ENCODE measurements at regions not wholly inside any gene's neighbourhood (a gene's known extent, or its start where the extent isn't known, plus 50 kb on each side); places are given as distances from the start of the nearest gene placed in this dataset.

DNA sequence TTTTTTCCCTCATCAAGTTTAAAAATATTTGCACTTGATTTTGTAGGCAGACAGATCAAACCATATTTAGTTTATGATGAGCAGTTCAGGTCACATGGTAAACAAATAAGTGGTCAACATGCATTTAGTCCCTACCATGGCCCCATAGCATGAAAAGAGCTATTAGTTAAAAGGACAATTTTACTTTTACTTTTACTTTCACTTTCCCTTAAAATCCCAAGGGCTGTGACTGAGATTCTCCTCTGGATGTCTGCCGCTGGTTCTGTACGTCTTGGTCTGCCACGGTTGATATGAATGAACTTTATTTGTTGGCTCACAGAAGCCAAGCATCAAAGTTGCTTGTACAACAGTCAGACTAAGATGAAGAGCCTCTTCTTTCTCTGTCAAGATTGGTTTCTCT lies 626.2 kb upstream of the CDH7 start:
- DNase-seq: no peak

DNA sequence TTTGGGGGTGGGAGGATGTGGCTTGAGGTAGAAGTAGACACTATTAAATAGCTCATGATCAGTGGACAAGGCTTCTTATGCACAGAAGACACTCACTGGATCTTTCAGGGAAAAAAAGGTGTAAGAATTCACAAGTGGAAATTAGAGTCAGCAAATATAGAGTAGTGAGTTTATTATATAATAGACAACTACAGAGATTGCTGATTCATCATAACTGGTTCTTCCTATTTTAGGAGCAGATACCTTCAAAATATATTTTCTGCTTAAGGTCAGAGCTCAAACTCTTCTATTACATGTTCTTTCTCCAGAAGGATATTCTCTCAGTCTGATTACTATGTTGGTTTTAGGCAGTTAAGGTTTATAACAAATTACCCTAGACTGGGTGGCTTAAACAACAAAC lies 646.9 kb upstream of the CDH7 start:
- DNase-seq: no peak

DNA sequence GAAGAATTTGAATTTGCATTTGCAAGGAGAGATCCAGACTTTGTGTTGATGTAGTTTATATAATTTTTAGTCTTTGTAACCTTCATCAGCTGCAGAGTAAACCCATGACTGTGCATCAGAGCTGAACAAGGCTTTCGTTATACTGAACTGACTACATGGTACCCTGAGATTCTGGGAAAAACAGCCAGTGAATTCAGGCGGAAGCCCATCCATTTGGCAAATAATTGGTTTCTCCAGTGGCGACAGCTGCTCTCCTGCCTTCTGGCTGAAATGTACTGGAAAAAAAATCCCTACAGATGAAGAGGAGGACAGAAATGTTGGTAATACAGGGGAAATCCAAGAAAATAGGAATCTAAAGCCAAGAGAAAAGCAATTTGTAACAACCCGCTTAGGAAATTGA lies 657.5 kb upstream of the CDH7 start:
- no peak for DNase-seq

DNA sequence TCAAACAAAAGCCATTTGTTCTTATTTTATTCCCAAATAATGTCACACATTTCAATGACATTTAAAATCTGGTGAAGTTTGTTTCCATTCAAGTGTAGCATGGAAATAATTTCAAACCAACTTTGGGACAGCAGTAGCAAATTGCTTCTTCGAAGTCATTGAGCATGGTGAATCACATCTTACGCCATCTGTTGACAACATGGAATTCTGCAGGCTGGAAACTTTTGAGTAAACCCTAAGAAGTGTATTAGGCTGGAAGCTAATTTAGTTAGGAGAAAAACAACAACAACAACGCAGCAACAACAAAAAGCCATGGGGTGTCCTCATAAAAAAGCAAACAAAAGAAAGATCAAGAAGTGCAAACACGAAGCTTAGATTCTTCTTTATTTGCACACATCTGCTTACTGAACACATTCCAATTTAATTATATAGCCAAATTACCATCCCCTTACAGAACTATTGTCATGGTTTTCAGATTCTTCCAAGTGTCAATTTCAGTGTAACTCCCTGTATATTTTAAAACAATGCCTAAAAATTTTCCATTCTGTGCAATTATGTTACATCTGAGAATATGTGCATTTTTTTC lies 659.0 kb upstream of the CDH7 start:
- no peak for DNase-seq

DNA sequence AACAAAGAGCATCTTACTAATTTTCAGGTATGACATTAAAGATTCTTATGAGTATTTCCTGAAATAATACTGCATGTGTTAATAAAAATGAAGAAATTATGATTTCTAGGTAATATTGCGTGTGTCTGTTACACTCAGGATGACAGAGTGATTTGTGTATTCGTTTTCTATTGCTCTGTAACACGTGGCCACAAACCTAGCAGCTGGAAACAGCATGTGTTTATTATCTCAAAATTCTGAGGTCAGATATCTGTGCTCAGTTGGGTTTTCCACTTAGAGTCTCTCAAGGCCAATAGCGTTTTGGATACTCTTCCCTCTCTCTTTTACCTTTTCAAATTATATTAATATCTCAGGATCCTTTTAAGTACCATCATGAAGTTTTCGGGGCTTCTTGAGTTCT lies 667.9 kb upstream of the CDH7 start:
- DNase-seq: no peak

DNA sequence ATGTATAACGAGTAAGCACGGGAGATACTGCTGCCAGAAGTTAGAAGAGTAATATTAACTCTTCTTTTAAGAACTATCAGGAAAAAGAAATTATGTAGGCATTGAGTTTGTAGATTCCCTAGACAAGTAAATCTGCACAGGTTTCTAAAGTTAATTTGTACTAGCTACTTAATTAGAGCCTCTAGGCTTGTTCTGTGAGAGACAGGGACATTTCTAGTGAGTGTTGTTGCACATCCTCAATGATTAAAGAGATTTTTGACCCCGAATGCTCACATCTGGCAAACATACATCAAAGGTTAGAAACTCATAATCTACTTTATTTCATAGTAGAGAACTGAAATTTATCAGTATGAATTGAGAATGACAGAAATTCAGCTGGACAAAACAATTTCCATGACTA lies 669.0 kb upstream of the CDH7 start:
- no peak for DNase-seq

DNA sequence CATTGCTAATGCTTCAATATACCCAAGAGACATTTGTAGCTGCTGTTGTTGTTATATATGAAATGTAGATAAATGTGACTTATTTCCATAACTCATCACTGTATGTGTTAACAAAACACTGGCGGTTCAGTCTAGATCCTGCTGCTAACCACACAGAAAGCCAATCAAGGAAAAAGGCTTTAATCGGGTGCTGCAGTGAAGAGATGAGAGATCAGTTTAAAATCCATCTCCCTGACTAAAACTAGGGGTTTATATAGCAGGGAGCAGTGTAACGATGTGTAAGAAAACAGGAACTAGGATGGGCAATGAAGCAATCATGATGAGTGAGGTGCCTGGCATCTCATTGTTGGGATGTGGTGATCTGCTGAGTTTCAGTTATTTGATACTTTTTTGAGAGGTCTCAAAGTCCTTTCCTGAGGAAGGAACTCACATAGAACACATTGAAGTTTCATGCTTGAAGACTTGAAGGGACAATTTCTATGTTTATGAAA lies 677.7 kb upstream of the CDH7 start:
- no peak for DNase-seq

DNA sequence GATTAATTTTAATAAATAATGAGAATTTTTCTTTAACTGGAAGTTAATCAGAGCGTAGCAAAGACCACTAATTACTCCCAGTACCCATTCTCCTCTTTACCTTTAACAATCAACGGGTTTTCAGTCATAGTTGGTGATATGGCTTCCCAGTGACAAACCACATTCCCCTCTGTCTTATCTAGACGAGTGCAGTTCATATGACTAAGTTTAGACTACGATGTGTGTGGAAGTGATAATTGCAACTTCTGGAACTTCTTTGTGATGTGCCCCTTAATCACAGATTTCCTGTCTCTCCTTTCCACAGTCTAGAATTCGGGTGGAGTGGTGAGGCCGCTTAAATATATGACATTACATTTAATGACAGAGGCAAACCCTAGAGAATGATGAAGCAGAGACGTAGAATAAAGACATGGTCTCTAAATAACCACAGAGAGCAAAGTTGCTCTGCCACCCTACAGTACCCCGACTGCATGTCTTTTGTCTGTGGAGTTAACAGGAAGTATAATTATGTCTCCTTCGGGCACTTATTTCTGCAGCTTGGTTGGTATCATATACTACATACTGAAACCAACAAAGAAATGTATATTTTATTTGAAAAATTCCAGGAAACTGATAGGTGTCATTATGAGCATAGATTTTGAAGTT lies 693.3 kb upstream of the CDH7 start:
- DNase-seq: no peak

DNA sequence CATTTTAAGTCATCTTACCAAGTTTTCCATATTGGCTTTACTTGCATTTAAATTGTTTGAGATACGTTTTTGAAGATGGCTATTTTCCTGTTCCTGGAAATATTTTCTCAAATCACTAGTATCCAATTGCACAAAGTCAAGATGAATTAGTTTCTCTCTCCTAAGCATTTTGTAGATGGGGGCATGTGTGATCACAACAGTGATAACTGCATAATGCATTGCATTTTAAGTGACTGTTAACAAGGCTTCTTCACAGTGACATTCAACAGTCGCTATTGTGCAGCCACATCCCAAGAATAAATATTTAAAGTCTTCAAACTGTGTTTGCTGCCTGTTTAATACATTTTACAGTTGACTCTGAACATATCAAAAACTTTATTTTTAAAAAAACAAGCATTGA lies 694.2 kb upstream of the CDH7 start:
- DNase-seq: no peak

DNA sequence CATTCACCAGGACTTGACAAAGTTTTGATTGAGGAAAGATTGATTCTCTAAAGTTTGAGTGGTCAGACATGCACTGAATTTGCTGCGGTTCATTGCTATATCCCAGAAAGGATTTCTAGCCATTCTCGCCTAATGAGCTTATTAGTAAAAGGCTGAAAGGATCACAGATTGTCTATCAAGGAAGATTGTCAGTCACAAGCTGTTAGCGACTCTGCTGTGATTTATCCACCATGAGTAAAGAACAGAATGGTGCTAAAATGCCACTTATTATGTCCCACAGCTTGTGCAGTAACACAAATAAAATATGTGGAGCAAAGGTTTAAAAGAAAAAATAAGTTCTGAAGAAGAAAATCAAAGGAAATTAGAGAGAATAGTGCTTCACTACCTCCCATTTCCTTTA lies 701.2 kb upstream of the CDH7 start:
- DNase-seq: no peak

DNA sequence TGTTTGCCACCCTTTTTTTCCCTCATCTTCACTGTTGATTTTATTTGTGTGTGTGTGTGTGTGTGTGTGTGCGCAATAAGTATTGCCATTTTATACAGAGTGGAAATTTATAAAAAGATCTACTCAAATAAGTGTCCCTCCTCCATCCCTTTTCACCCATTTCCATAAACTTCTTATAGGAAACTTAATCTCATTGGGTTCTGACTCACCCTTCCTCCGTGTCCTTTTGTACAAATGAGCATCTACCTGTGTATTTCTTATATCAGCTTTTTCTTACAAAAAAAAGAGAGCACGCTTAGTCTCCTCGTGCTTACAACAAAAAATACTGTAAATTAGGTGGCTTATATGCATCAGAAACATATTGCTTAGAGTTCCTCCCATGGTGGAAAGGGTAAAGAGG lies 711.2 kb upstream of the CDH7 start:
- no peak for DNase-seq

DNA sequence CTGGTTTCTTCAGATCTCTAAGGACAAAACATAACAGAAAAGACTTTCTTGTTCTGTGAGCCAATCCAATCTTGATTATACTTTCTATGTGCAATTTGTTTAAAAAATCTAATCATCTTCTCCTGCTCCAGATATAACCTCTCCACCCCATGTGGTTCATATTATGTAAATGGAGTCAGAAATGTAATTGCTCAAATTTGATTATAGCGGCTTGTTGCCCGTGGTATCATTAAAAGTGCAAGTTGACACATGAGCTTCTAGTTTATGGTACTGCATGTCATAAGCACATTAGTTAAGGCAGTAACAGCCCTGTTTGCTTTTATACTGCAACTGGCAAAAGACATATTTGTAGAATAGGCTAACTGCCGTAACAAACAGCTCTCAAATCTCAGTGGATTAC lies 715.1 kb upstream of the CDH7 start:
- DNase-seq: no peak

DNA sequence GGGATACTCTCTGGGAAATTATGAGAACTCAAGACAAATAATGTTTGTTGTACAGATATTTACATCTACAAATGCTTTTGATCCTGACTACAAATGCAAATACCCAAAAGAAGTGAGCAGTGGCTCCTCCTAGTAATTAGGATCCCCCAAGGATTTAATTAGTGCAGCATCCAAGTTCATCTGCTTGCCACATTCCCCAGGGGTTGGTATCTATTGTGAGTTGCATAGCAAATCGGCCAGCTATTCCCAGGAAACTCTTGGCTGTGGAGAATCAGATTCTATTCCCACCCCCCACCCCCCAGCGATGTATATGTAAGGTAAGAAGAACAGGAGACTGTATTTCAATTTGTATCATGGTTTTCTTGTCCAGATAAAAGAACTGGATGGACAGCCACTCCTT lies 725.1 kb upstream of the CDH7 start:
- no peak for DNase-seq

DNA sequence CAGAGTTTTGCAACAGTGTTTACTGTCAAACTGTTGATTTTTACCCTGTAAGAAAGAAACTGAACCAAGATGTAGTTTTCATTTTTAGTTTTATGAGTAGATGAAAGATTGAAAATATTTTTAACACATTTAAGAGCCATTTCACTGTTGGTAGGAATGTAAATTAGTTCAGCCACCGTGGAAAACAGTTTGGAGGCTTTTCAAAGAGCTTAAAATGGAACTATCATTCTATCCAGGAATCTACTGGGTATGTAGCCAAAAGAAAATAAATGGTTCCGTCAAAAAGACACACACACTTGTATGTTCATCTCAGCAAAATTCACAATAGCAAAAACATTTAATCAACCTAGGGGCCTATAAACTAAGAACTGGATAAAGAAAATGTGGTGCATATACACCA lies 729.8 kb upstream of the CDH7 start:
- no peak for DNase-seq

DNA sequence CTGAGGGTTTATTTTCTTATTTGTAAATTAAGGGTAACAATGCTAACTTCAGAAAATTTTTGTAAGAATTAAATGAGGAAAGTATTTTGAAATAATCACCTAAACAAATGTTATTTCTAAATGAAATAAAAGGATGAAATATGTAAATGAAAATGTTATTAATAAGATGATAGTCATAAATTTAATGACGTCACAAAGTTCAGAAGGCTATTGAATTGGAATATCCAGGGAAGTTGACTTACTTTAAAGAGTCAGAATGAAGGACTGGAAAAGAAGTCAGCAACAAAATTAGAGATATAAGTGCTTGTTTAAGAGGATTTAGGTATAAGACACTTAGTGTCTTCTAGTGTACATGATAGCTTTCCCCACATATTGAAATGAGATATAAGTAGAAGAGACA lies 732.6 kb upstream of the CDH7 start:
- no peak for DNase-seq

DNA sequence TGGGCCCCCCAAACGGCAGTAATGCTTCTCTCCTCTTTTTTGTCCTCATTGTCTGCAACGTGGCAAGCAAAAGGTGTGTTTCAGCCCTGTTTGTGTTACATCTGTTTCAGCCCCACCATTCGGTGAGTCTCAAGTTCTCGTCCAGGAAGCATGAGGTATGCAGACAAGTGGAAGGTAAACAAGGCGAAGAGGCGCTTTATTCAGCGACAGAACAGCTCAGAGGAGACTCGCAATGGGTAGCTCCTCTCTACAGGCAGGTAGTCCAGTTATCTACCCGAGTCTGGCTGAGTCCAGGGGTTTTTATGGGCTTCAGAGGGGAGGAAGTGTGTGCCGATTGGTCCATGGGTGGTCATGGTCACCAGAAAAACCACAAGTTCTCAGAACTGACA lies 733.4 kb upstream of the CDH7 start:
- no peak for DNase-seq

DNA sequence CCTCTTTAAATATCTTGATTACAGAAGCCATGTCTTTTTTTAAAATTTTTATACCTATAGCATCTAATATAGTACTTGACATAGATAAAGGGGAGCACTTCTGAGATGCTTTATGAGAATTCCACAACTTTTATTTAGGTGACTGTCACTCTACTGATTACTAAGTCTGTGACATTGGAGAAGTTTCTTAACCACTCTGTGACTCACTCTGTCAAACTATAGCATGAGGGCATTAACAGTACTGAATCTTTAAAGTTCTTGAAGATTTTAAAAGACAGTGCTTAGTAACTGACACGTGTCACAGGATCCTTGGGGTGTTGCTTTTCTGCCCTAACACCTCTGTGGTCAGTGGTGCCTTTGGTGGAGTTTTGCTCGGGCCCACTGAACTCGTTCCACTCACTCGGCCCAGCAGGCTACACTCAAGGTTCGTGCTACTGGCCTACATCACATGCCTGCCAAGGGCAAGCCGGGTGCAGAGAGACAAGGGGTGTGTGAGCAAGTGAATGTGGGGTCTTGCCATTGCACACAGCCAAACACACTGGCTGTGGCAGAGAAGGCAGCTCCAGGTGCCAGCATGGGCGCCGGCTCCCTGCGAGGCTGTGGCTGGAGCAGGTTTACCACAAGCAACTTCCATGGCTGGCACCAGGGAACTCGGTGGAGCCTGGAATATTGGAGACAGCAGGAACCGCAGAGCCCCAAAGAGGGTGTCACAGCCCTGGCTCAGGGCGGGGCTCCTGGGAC lies 734.0 kb upstream of the CDH7 start:
- DNase-seq: no peak

DNA sequence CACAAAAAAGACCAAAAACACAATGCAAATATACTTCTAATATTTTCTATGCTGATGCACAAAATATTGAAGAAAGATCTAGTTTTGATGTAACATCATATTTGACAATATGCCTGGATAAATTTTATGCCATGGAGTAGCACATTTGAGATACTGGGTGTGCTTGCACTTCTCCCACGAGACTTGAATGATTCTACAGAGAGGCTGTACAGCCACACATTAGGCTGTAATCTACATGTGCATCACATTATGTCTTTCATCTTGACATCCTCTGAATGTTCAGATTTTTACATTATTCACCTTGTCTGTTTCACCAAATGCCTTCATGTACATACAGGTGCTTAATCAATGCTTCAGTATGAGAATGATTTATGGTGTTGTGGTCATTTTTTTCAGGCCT lies 756.4 kb upstream of the CDH7 start:
- DNase-seq: no peak

DNA sequence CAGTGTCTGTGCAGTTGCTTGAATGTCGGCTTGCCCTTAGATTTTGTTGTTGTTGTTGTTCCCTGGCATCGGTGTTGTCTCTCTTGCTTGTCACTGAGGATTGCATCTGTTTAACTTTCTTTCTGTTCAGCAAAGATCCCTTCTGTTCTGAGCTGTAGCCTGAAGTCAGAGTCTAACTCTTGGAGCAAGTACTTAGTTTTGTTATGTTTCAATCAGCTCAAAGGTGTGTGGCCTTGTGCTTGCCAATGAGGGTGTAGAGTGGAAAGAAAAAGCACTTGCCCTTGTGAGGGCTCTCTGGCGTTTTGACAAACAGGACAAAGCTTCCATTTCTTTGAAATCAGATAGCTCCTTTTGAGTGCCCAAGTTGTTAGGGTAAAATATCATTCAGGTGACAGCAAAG lies 757.1 kb upstream of the CDH7 start:
- DNase-seq: no peak

DNA sequence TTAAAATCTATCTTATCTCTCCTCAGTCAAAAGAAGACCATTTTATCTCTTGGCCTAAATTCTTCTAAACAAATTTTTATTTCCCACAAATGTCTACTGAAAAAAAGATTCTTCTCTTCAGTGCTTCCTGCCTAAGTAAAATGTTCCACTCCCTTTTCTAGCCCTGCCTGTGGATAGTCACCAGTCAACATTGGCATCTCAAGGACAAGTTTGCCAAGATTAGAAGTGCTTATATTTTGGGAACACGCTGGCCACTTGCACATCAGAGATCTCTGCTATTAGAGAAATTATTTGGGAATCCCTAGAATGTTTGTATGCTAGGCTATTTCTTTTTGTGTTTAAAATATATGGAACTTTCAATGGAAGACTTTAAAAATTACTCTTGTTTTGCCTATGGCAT lies 758.2 kb upstream of the CDH7 start:
- DNase-seq: no peak

DNA sequence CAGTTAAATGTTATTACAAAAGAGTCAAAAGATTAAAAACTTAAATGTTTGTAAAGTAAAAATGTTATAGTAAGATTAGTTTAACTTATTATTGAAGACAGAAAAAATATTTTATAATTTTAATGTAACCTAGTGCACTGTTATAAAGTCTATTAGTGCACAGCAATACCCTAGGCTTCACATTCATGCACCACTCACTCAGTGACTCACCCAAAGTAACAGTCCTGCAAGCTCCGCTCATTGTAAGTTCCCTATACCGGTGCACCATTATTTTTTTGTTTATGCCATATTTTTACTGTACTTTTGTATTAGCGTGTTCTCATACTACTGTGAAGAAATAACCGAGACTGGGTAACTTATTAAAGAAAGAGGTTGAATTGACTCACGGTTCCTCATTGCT lies 759.7 kb upstream of the CDH7 start:
- DNase-seq: no peak

DNA sequence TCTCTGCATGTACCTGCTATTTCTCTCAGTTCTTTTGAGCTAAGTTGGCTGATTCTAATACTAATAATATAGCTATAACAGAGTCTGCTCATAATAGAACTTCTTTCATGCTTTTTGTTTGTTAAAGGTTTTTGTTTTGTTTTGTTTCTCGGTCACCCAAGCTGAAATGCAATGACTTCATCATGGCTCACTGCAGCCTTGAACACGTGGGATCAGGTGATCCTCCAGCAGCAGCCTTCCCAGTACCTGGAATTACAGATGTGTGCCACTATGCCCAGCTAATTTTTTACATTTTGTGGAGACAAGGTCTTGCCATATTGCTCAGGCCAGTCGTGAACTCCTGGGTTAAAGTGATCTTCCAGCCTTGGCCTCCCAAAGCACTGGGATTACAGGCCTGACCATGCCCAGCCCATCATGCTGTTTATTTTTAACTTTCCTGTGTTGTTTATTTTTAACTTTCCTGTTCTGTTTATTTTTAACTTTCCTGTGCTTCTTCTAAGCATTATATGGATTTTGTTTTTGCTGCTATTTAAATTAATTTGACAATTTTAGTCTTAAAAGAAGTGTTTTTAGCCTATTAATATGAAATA lies 763.8 kb upstream of the CDH7 start:
- no peak for DNase-seq

DNA sequence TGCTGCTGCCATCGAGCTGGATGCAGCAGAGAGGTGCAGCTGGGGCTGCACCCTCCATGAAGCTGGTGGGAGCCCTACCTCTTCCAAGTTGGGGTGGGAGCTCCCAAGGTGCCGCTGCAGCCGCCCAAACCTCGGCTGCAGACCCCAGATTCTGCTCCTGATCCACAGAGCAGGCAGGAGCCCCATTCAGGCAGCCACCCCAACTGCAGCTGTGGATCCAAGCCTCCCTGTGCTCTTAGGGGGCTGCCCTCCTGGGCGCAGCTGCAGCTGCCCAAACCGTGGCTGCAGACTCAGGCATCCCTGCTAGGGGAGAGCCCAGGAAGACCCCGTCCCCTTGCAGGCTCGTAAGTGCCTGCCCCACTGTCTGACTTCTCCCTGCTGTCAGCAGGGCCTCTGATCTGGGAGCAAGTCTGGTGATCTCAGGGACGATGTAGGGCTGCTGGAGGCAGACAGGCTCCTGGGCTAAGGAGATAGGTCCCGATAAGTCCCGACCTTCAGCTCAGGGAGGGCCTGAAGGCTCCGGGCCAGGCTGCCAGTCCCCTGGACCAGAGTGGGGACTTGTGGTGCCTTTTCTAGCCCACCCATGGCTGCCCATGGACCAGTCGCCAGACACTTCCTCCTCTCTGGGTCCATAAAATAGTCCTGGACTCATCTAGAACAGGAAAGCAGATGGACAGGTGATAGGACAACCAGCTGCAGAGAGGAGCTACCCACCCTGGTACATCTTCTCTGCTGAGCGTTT lies 767.1 kb upstream of the CDH7 start:
- DNase-seq: no peak
